A549 (cell line): ENCODE measurements at regions not wholly inside any gene's neighbourhood (a gene's known extent, or its start where the extent isn't known, plus 50 kb on each side); places are given as distances from the start of the nearest gene placed in this dataset.

Source experiments
- CTCF ChIP-seq: fragments of >200 bp; sonication (Bioruptor Twin); formaldehyde crosslinking; IDR thresholded peaks from 3 replicates; pipeline ENCODE4 v1.5.1; 2016
- JUNB ChIP-seq: fragments of >200 bp; sonication (Bioruptor Twin); formaldehyde crosslinking; IDR thresholded peaks from 2 replicates; pipeline ENCODE4 v1.6.1; 2016
- MAX ChIP-seq: IDR thresholded peaks from 2 replicates; pipeline ENCODE4 v1.6.1; 2012
- NFE2L2 ChIP-seq: fragments of 150-350 bp; conservative IDR thresholded peaks from 2 replicates; pipeline ENCODE4 v1.6.1; 2014; ENCODE audit warnings: low read length
- POLR2A ChIP-seq: IDR thresholded peaks from 2 replicates; pipeline ENCODE4 v1.6.1; 2012; ENCODE audit warnings: mild to moderate bottlenecking, low read length
- RNF2 ChIP-seq: fragments of 200-600 bp; sonication (generic); IDR thresholded peaks from 2 replicates; pipeline ENCODE4 v1.6.1; 2016; ENCODE audit warnings: low read depth, mild to moderate bottlenecking, antibody characterized with exemption, moderate library complexity, borderline replicate concordance
- SMC3 ChIP-seq: fragments of >200 bp; sonication (Bioruptor Twin); formaldehyde crosslinking; IDR thresholded peaks from 3 replicates; pipeline ENCODE4 v1.6.1; 2018; ENCODE audit warnings: inconsistent platforms
- SREBF2 ChIP-seq: fragments of 450-650 bp; IDR thresholded peaks from 2 replicates; pipeline ENCODE4 v1.6.1; 2014; ENCODE audit warnings: mild to moderate bottlenecking, moderate library complexity

- TF ChIP-seq MAX (no peak), POLR2A (no peak), CTCF (no peak), JUNB (no peak), SREBF2 (no peak), NFE2L2 (no peak), SMC3 (no peak), RNF2 (no peak)
Measured at GRCh38 chr10:78726171-78726570, 342.6 kb upstream of the ZMIZ1 start.
